Glomerular endothelial cell (primary cell): ENCODE measurements at regions not wholly inside any gene's neighbourhood (a gene's known extent, or its start where the extent isn't known, plus 50 kb on each side); places are given as distances from the start of the nearest gene placed in this dataset.
A peak's percentile ranks its signal among the peaks of the same experiment; 100 is the strongest.
"Not testable (repeated sequence)": the region's sequence is repeated elsewhere in the genome, so short reads cannot be mapped to it uniquely, and the experiment has no call there.

ENCODE experiments used
- DNase-seq: peaks from one replicate; pipeline ENCODE4 v3.0.0-alpha.2; 2011; ENCODE audit warnings: low read depth, low spot score; ENCODE audit errors: extremely low read depth

DNA sequence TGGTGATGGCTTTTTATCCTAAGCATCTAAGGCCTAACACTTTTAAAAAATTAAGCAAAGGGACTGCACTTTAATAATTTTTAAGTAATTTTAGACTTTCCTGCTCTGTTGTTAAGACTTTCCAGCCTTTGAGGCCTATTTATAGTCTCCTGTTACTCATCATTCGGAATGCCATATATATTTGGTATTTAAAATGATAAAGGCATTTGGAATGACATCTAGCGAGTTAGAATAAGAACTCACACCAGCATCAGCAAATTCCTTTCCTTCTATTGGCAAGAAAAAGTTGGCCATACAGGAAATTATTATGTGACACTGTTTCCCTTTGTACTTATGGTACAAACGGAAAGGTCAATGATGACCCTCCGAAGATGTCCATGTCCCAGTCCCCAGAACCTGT lies 88.1 kb upstream of the STMND1 start:
- no peak for DNase-seq

DNA sequence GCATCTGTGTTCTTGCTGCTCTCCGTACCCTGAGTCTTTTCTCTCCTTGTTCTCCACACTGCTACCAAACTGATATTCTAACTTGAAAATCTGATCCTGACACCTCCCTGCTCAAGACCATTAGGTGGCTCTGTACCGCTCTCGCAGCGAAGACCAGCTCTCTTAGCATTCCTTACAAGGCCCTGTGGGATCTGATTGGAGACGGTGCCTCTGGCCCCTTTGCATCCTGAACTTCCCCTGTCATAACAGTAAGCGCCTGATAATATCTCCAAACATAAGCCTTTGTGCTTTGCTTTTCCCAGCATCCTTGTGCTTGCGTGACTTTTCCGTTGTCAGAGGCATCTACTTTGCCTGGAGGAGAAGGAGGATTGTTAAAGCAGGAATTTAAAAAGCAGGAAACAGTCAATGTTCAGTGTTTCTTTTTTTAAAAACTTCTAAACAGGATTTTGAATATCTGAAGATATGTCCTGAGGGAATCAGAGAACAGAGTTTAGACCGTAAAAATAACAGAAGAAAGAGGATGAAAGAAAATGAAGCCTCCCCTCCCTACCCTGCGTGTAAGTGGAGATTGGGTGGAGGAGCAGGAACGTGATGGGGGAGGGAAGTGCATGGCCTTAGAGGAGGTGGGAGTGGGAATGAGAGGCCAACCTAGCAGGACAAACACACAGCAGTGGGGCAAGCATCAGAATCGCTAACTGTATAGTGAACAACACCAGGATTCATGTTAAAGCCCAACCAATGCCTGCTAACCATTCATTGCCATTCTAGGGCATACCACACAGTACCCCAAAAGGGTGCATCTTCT lies 89.2 kb upstream of the STMND1 start:
- DNase-seq = peak; percentile 82

DNA sequence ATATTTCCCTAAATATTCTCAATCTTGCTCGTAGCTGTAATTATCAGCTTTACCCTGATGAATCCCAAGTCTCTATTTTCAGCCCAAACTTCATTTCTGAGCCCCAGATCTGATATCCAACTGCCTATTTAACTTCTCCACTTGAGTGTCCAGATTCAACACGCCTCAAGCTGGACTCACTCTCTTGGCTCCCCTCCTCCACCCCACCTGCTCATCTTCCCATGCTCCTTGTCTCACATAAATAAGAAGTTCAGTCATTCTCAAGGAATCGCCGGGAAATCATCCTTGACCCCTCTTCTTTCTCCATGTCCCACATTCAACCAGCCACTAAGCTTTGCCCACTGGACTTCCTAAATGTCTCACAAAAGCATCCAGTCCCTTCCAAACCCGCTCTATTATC lies 89.9 kb upstream of the STMND1 start:
- no peak for DNase-seq

DNA sequence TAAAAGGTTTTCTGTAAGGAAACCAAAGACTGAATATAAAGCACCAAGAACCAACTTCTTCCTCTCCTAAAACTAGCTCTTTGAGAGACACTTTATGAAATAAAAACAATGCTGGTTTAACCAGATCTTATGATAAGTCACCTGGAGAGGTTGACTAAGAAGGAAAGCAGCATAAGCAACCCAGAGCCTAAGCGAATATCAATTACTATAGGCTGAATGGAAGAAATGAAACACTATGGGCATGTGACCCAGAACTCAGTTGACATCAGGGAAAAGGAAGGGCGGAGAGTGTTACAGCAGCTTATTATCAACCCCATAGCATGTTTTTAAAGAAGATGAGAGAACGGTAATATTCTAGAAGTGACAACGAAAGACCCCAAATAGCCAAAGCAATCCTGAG lies 94.1 kb upstream of the STMND1 start:
- DNase-seq = no peak

DNA sequence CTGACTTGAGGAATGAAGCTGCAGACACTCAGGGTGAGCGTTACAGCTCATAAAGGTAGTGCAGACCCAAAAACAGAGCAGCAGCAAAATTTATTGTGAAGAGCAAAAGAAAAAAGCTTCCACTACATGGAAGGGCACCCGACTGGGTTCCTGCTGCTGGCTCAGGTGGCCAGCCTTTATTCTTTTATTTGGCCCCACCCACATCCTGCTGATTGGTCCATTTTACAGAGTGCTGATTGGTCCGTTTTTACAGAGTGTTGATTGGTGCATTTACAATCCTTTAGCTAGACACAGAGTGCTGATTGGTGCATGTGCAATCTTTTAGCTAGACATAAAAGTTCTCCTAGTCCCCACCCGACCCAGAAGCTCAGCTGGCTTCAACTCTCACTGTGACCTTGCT lies 95.3 kb upstream of the STMND1 start:
- DNase-seq = no peak

DNA sequence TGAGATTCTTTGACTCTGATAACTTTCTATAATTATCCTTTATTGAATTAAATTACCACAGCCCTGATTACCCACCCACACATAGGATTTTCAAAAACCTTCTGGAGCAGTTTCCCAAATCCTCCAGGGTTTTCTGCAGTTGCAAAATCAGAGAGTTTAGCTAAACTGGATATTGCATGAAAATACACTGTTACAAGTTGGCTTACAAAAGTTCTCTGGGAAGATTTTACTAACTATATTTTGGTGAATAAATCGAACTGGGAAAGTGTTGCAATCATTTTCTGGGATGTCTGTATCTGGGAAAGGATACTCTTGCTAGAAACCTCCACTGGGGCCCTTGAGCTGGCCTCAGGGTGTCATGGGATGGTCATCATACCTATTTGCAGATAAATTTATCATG lies 97.6 kb upstream of the STMND1 start:
- DNase-seq = no peak

DNA sequence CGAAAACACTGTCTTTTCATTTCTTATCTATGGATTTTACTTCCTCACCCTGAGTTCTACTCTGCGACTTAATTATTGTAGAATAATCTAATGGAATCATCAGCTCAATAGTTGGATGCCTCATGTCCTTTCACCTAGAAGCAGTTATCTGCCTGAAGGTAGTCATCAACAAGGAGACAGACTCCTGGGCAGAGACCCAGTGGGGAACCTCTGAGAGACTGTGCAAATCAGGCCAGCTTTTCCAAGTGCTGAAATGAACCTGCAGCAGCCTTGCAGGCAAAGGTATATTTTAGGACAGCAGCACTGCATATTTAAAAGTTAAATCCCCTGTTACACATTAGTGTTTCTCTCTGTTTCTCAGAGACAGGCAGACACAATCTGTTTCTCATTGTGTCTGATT lies 99.7 kb upstream of the STMND1 start:
- DNase-seq = no peak

DNA sequence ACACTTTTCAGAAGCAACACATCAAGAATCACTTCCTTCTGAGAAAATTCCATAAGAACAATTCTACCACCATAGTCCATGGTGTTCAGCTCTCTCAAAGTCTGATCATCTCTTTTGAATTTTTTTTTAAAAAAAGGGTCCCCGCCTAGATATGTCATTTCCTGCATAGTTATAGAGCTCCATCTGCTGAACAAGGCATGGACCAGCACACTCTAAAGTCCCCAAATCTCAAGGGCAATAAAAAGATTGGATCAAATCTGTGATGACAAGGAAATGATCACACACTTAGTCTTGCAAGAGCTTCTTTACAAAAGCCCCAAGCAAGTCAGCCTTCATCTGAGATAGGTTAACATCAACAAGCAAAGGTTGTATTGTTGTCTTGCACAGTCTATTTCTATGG lies 100.7 kb upstream of the STMND1 start:
- no peak for DNase-seq

DNA sequence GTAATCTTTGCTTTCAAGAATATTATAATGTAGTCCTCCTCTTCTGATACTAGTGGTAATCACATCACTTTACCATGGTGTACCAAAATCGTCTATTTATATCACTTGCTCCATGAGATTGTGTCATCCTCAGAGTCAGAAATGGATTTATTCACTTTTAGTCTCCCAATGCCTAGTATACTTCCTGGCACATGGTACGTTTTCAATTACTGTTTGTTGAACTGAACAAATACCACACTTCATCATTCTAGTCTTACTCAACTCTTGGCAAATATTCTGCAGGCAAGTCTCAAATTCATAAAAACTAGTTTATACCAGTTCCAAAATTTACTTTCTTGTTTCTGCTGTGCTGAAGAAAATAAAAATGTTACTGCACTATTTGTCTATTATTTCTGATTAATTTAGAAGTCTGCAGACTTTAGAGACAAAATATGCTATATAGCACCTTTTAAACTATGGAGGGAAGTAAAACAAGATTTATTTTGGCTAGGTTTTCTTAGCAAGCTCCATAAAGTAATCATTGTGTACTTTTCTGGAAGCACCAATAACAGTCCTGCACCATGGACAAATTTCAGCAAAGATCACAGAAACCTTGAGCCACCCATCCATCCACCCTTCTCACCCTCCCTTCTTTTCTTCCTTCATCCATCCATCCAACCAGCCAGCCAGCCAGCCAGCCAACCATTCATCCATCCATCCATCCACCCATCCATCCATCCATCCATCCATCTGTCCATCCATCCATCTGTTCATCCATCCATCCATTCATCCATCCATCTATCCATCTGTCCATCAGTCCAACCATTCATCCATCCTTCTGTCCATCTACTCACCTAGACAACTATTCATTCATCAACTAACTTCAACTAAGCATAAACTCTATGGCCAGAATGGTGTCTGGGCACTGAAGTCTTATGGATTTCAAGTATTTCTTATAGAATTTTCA lies 102.1 kb upstream of the STMND1 start:
- no peak for DNase-seq

DNA sequence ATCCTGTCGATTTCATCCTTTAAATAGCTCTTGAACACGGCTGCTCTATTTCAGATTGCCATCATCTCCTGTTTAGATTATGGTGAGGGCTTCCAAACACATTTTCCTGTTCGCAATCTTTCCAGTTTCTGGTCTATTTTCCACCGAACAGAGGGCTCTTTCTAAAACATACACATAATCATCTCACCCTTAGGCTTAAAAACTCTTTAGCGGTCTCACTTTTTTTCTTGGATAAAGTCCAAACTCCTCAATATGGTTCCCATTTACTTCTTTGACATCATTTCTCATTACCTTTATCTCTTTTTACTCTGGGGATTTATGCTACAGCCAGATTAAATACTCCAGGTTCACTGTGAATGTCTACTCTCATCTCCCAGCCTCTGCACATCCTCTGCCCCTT lies 103.4 kb upstream of the STMND1 start:
- DNase-seq = no peak

DNA sequence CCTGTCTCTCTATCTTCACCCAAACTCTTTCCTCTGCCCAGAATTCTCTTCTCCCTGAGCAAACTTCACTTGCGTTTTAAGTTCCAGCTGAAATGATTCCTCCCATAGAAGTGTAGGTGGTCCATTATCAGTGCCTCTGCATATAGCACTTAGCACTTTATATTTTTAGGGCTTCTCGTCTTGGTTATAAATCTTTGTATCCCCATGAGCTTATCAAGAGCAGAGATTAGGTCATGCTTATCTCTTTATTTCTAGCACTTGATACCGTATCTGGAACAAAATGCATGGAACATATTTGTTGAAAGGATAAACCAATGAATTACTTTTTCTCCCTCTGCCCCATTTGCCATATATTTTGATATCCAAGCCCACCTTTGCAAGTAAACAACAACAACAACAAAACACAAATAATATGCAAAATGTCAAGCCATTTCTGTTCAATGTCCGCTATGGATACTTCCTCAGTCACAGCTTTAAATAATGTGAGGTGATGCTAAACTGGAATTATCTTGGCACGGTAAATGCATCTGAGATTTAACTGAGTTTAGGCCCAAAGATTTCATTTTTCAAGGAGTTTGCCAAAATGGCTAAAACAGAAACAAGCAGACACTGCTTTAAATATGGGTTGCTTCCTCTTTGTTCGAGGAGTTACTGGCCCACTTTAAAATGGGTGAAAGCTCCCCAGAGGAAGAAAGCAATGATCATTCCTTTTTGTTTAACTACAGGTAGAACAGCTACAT lies 106.2 kb upstream of the STMND1 start:
- no peak for DNase-seq

DNA sequence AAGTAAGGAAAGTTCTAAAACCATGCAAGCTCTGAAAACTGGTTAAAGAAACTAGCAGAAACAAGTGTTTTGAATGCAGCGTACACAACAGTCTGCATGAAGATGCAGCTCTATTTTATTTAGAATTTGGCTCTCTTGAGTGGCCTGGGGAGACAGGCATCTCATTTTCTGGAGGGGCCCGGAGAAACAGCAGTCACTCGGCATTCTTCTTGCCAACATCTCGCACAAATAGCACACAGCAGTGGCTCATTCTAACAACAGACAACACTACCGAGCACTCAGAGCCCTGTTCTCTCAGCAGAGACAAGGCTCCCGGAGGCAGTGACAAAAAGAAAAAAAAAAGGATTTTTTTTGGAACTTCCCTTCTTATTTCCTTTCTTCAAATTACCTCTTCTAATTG lies 108.5 kb upstream of the STMND1 start:
- DNase-seq = no peak

DNA sequence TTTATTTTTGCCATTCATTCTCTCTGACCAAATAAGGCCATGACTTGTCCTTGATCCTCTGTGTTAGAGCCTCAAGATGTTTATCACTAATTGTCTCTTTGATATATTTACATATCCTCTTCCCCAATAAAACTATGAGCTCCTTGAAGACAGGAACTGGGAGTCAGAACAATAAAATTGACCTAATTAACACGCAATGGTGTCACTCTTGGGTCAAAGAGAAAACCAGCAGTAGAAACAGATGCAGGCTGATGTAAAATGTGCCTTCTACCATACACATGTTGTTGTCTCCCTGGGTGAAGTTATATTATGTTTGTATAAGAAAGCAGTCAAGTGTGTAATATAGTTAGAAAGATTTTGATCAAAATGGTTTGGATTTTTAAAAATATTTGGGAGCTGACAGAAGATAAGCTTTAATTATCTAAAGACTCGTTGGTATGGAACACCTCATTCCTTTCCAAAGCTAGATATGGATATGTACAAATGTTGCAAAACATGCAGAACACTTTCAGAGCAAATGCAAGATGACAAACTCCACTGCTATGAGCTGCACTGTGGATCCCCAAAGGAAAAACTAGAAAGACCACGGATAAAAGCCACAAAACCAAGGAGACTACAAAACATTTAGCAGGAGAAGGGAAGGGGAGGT lies 109.7 kb upstream of the STMND1 start:
- no peak for DNase-seq

DNA sequence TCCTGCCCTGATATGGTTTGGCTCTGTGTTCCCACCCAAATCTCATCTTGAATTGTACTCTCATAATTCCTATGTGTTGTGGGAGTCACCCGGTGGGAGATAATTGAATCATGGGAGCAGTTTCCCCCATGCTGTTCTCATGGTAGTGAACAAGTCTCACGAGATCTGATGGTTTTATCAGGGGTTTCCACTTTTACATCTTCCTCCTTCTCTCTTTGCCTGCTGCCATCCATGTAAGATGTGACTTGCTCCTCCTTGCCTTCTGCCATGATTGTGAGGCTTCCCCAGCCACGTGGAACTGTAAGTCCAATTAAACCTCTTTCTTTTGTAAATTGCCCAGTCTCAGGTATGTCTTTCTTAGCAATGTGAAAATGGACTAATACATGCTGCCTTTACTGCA lies 111.9 kb upstream of the STMND1 start:
- not testable (repeated sequence) for DNase-seq

DNA sequence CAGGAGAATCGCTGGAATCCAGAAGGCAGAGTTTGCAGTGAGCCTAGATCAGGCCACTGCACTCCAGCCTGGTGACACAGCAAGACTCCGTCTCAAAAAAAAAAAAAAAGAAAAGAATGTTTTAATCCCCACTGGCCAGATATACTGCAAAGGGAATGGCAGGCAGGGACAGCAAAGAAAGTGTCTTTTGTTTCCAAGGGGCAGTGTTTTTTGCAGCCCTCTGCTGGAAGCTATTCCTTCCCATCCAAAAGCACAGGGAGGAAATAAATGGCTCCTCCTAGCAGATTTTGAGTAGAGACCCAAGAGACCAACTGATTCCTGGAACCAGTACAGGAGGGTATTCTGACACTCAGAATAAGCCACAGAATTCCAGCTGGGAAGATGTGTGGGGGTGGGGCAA lies 112.5 kb upstream of the STMND1 start:
- no peak for DNase-seq

DNA sequence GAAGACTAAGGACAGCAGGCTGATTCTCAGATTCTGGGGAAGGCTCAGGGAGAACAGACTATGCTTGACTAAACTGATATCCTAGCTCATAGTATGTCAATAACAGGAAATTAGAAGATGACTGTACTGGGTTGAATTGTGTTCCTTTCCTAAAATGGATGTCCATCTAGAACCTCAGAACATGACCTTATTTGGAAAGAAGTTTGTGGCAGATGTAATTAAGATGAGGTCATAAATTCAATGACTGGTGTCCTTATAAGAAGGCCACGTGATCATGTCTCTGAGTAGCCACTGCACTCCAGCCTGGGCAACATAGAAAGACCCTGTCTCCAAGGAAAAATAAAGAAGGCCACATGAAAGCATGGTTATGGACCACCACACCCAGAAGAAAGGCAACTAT lies 113.9 kb upstream of the STMND1 start:
- no peak for DNase-seq

DNA sequence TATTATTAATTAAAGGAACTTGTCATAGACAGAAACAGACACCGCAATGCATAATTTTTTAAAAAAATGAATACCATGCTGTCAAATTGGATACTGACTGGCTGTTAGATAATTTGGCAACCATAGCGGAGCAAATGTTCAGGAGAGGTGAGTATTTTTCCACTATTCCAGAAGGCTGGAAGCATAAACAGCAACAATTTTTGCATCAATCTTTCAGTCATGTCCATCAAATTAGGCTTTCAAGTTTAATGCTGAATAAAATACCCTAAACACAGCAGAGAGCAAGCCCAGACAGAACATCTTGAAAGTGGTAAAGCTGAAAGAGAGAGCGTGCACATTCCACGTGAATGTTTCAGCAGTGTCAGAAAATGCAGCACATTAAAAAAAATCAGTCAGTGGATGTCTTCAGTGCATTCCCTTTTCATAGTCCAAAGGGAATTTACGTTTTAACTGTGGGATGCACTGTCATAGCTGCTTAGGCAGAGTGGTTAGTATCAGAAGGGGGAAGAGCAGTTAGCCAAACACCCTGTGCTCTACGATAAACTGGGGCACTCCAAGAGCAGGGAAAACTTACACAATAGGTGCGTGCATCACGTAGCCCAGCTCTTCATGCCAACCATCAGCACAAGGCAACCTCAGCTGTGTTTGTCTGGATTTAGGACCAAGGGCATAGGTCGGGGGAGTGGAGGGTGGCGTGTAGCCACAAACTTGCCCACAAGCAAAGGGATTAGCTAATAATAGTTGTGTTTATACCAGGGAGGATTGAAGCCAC lies 116.2 kb upstream of the STMND1 start:
- DNase-seq = no peak

DNA sequence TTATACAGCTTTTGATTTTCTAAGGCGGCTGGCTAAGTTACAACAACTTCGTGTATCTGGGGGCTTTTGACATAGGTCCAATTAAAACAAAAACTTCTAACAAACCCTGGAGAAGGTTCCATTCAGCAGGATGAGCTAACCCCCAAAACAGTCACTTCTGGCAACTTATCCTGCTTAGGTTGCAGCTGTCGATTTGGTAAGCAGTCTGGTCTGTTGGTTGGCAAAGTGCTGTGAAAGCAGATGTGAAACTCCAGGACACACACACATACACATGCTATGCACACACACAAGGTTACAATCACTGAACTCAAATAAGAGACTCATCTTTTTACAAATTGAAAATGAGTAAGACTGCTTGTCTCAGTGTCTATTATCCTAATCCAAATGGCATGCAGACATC lies 119.0 kb upstream of the STMND1 start:
- DNase-seq = no peak

DNA sequence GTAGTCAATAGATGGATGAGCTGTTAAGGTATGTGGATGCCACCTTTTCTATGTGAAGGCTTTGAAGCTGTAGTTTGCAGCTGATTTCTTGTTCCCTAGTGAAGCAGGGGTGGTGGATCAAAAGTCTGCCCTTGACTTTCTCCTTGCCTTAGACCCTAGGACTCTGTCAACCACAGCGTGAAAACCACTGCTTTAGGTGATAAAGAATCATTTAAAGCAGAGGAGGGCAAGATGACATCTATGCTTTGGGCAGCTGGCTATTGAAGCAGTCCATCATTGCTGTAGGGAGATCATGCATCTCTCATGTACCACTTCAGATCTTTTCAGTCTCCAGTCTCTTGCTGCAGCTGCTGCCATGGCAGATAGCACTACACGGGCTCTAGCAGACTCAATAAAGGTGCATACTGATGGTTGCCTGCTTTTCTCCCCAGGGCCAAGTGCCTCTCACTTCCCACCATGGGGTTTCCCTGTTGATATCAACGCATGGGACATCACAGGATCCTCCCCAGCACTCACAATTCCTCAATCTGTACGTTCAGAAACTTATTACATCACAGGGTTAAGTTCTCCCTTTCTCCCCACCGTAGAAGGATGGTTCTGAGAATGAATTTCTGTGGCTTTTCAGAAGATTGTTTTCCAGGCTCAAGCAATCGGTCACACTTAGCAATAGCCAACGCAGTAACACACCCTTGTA lies 122.0 kb upstream of the STMND1 start:
- no peak for DNase-seq

DNA sequence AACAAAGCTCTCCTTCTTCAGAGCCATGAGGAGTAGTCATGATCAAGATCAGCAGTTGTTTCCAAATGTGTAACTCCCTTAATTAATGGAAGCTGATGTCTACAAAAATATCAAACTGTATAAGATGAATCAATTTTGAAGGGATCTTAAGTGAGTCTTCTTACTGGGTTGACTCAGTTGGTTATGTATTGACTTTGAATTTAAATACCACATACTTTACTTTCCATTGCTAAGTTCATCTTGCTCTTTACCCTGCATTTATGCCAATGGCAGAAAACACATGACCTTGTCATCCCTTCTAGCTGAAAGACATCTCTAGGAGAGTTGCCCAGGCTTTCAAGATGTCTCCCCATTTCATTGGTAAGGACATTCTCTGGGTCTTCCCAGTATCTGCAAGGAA lies 123.2 kb upstream of the STMND1 start:
- no peak for DNase-seq
